ENCODE measurements at regions not wholly inside any gene's neighbourhood (a gene's known extent, or its start where the extent isn't known, plus 50 kb on each side); places are given as distances from the start of the nearest gene placed in this dataset.
A peak's percentile ranks its signal among the peaks of the same experiment; 100 is the strongest.

DNA sequence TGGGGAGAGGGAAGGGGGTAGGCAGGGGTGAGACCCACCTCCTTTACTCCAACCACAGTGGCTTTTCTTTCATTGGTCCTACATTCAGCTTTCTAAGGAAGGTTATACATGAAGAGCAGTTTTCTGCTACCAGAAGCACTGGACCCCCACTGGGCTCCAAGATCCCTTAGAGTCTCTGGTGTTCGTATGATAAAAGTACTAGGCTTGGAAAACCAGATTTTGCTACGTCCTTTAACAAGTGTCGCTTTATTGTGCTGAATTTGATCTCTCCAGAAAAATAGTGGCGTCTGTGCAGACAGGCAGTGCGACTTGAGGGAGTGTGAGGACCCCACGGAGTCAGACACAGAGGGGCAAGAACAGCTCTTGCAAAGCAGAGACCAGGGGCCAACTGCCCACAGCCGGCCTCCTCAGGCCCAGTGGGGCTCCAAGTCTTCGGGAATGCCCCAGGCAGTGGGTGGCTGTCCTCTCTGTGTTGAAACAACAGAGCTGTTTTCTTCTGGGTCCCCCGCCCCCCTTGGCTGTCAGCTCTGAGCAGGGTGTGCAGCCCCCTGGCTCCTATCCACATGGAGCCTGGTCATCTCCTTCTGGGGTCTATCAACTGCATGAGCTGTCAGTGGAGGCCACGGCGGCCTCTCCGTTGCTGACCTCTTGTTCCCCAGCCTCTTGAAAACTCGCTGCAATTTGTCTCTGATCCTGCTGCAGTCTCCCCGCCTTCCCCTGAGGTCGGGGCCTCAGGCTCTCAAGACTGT lies 333.2 kb downstream of the RPS24 start:
- Histone ChIP-seq H3K4me3 (no peak overlapping the region), H3K4me1 (ENCODE audit: low read depth) (peaks cover 26% of the 10 kb centered on the region), H3K27me3 (no peaks in the 10 kb centered on the region), H3K27ac (peak overlapping the region; percentile 18), H3K9me3 (ENCODE audit: low read depth) (no peaks in the 10 kb centered on the region), H3K36me3 (no peaks in the 10 kb centered on the region)
- TF ChIP-seq CTCF (IDR thresholded peaks at IDR 0.05; ENCODE audit: low read depth, low read length): no peak
- peak; percentile 22 to 59 for DNase-seq (ENCODE audit: low read depth in 1 of 2, low spot score in 1 of 2)

- Histone ChIP-seq H3K27me3 (no peaks in the 10 kb centered on the region), H3K4me1 (ENCODE audit: low read depth) (peaks cover 17% of the 10 kb centered on the region), H3K9me3 (ENCODE audit: low read depth) (no peaks in the 10 kb centered on the region), H3K27ac (peak overlapping the region; percentile 18), H3K4me3 (no peak overlapping the region), H3K36me3 (no peaks in the 10 kb centered on the region)
- DNase-seq (ENCODE audit: low read depth in 1 of 2, low spot score in 1 of 2): no peak
- TF ChIP-seq CTCF (IDR thresholded peaks at IDR 0.05; ENCODE audit: low read depth, low read length): no peak
Measured at GRCh38 chr10:78367751-78368150, 334.1 kb downstream of the RPS24 start.

DNA sequence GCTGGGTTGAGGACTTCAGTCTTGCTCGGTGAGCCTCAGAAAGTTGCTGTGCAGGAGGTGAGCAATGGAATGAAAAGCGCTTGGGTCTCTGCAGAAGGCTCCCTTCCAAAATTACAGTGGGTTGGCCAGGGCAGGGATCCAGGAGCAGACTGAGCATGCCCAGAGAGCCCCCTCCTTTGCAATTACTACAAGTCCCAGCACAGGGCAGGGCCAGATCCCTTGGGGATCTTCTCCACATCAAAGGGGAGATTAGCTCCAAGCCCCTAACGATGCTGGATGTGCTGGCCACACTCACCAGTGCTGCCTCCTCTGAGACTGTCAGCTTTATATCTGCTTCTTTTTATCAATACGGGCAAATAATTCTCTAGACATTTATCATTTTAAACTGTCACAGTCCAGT lies 337.5 kb downstream of the RPS24 start:
- Histone ChIP-seq H3K27ac (no peak overlapping the region), H3K4me1 (ENCODE audit: low read depth) (peaks cover 20% of the 10 kb centered on the region), H3K4me3 (no peak overlapping the region), H3K9me3 (ENCODE audit: low read depth) (no peaks in the 10 kb centered on the region), H3K36me3 (no peaks in the 10 kb centered on the region), H3K27me3 (no peaks in the 10 kb centered on the region)
- TF ChIP-seq CTCF (IDR thresholded peaks at IDR 0.05; ENCODE audit: low read depth, low read length): no peak
- peak in 1 of 2 donors; percentile 43 for DNase-seq (ENCODE audit: low read depth in 1 of 2, low spot score in 1 of 2)

DNA sequence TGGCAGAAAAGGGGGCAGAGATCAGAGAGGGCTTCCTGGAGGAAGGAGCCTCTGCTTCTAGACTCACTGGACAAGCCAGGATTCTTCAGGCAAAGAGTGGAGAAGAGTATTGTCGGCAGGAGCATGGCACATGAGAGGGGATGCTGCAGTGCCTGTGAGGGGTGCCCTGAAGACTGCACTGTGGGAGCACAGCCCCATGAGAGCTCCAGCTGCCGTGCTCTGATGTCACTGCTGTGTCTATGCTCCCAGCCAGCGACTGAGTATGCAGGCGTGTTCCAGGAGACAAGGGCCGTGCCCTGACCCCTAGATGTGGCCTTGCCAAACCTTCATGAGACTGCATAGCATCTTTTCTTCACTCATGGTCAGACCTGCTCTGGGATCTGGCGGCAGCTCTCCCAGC lies 339.1 kb downstream of the RPS24 start:
- Histone ChIP-seq H3K4me1 (ENCODE audit: low read depth) (peaks cover 18% of the 10 kb centered on the region), H3K4me3 (no peak overlapping the region), H3K27me3 (no peaks in the 10 kb centered on the region), H3K9me3 (ENCODE audit: low read depth) (no peaks in the 10 kb centered on the region), H3K36me3 (no peaks in the 10 kb centered on the region), H3K27ac (no peak overlapping the region)
- TF ChIP-seq CTCF (IDR thresholded peaks at IDR 0.05; ENCODE audit: low read depth, low read length): no peak
- no peak for DNase-seq (ENCODE audit: low read depth in 1 of 2, low spot score in 1 of 2)

DNA sequence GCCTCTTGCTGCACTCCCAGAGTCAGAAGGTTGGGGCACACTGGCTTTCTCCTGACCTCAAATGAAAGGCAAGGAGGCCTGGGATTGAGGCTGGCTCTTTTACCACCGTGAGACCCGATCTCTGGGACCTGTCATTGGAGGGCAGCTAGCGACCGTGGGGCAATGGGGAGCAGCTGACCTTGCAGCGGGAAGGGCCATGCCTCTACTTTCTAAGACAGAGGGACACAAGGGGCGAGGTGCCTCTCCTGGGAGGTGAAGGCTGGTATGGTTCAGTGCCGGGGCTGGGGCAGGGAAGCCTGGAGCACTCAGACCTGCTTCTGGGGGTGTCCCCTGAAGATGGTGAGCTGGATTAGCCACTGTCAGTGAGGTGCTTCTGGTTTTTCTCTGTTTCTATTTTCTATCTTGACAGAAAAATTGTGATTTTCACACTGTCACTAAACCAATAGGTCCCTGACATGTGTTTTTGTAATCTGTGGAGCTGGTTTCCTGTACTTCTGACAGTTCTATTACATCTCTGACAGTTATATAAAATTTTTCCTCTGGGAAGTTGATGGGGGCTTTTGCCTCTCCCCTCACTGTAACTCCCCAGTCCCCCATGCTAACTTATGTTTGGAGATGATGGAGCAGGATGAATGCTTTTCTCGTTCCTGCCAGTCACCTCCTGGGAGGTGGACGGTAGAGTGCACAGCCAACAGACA lies 340.8 kb downstream of the RPS24 start:
- no peak for DNase-seq (ENCODE audit: low read depth in 1 of 2, low spot score in 1 of 2)
- no peaks in the 10 kb centered on the region for H3K36me3 ChIP-seq
- H3K4me1 ChIP-seq (ENCODE audit: low read depth): peaks cover 16% of the 10 kb centered on the region
- TF ChIP-seq CTCF (IDR thresholded peaks at IDR 0.05; ENCODE audit: low read depth, low read length): no peak
- H3K4me3 ChIP-seq: no peak overlapping the region
- H3K27ac ChIP-seq: no peak overlapping the region
- no peaks in the 10 kb centered on the region for H3K9me3 ChIP-seq (ENCODE audit: low read depth)
- no peaks in the 10 kb centered on the region for H3K27me3 ChIP-seq

Data from cardiac muscle cell (in vitro differentiated cells and primary cell).